ENCODE measurements at regions not wholly inside any gene's neighbourhood (a gene's known extent, or its start where the extent isn't known, plus 50 kb on each side); places are given as distances from the start of the nearest gene placed in this dataset.

DNA sequence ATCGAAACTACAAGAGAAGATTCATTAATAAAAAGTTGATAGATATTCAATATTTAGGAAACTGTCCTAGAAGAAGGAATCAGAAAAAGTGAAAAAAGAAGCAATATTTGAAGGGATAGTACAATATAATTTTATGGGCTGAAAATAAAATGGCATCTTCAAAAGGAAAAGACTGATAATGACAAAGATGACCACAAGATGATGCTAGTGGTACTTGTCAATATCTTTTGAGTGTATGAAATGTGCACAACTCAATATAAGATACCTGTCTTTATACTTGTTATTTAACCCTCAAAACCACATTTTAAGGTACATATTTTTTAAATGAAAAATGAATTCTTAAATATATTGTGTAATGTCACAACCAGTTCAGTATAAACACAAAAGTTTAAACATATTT, 1059.6 kb upstream of the RAG2 start:
- ChIA-PET POLR2A (no interaction called here), CTCF (no interaction called here)
- TF ChIP-seq SUZ12 (IDR thresholded peaks at IDR 0.05) (no peak), FOXA1 (IDR thresholded peaks at IDR 0.05) (no peak), HDGF (IDR thresholded peaks at IDR 0.05; ENCODE audit: borderline replicate concordance) (no peak), TARDBP (IDR thresholded peaks at IDR 0.05) (no peak), ARNT (IDR thresholded peaks at IDR 0.05) (no peak), ELF4 (IDR thresholded peaks at IDR 0.05) (no peak), LEF1 (IDR thresholded peaks at IDR 0.05; ENCODE audit: borderline replicate concordance) (no peak), SP1 (IDR thresholded peaks at IDR 0.05) (no peak), NFRKB (IDR thresholded peaks at IDR 0.05) (no peak), BHLHE40 (IDR thresholded peaks at IDR 0.05; ENCODE audit: borderline replicate concordance) (no peak), L3MBTL2 (conservative IDR thresholded peaks at IDR 0.05) (no peak), ZNF384 (IDR thresholded peaks at IDR 0.05) (no peak), CTBP1 (IDR thresholded peaks at IDR 0.05; ENCODE audit: borderline replicate concordance) (no peak), FOXM1 (IDR thresholded peaks at IDR 0.05; ENCODE audit: borderline replicate concordance) (no peak)
- TF ChIP-seq, protein P1, sequence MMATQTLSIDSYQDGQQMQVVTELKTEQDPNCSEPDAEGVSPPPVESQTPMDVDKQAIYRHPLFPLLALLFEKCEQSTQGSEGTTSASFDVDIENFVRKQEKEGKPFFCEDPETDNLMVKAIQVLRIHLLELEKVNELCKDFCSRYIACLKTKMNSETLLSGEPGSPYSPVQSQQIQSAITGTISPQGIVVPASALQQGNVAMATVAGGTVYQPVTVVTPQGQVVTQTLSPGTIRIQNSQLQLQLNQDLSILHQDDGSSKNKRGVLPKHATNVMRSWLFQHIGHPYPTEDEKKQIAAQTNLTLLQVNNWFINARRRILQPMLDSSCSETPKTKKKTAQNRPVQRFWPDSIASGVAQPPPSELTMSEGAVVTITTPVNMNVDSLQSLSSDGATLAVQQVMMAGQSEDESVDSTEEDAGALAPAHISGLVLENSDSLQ (IDR thresholded peaks at IDR 0.05): no peak
- no peak for DNase-seq (ENCODE audit: extremely low spot score)

DNA sequence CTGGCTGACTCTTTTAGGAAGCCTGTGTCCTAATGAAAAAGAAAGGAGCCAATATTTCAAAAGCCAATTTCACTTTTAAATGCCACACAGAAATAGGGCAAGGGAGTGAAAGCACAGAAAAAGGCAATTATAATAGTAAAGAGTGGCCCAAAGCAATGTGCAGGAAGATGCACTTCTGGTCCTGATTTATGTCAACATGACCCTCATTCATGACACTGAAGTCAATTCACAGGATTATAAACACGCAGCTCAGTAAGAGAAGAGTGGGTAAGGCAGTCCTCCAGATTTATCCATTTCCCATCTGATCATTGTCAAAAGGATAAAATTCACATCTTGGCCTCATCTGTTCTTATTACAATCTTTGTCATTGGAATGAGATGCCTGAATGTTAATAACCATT, 1049.7 kb upstream of the RAG2 start:
- POLR2A ChIA-PET: no interaction called here
- no peak for TF ChIP-seq L3MBTL2 (conservative IDR thresholded peaks at IDR 0.05)
- TF ChIP-seq ELF4 (IDR thresholded peaks at IDR 0.05): no peak
- no peak for TF ChIP-seq HDGF (IDR thresholded peaks at IDR 0.05; ENCODE audit: borderline replicate concordance)
- TF ChIP-seq CTBP1 (IDR thresholded peaks at IDR 0.05; ENCODE audit: borderline replicate concordance): no peak
- TF ChIP-seq FOXM1 (IDR thresholded peaks at IDR 0.05; ENCODE audit: borderline replicate concordance): no peak
- no peak for TF ChIP-seq ZNF384 (IDR thresholded peaks at IDR 0.05)
- no peak for TF ChIP-seq NFRKB (IDR thresholded peaks at IDR 0.05)
- TF ChIP-seq SUZ12 (IDR thresholded peaks at IDR 0.05): no peak
- CTCF ChIA-PET: no interaction called here
- DNase-seq (ENCODE audit: extremely low spot score): no peak

GRCh38 chr11:37643968-37644367, 1045.9 kb upstream of the RAG2 start:
- no peak for TF ChIP-seq ZNF384 (IDR thresholded peaks at IDR 0.05)
- TF ChIP-seq HDGF (IDR thresholded peaks at IDR 0.05; ENCODE audit: borderline replicate concordance): no peak
- no peak for TF ChIP-seq L3MBTL2 (conservative IDR thresholded peaks at IDR 0.05)
- TF ChIP-seq LEF1 (IDR thresholded peaks at IDR 0.05; ENCODE audit: borderline replicate concordance): no peak
- no peak for TF ChIP-seq FOXA1 (IDR thresholded peaks at IDR 0.05)
- TF ChIP-seq FOXM1 (IDR thresholded peaks at IDR 0.05; ENCODE audit: borderline replicate concordance): no peak
- TF ChIP-seq CTBP1 (IDR thresholded peaks at IDR 0.05; ENCODE audit: borderline replicate concordance): no peak
- TF ChIP-seq NFRKB (IDR thresholded peaks at IDR 0.05): no peak
- no peak for TF ChIP-seq ELF4 (IDR thresholded peaks at IDR 0.05)
- no peak for TF ChIP-seq TARDBP (IDR thresholded peaks at IDR 0.05)
- TF ChIP-seq, protein P1 (IDR thresholded peaks at IDR 0.05): no peak
- TF ChIP-seq ARNT (IDR thresholded peaks at IDR 0.05): no peak
- ChIA-PET CTCF (no interaction called here), POLR2A (no interaction called here)
- DNase-seq (ENCODE audit: extremely low spot score): no peak

GRCh38 chr11:37642296-37642695, 1044.3 kb upstream of the RAG2 start:
- no peak for DNase-seq (ENCODE audit: extremely low spot score)
- ChIA-PET CTCF (no interaction called here), POLR2A (no interaction called here)
- no peak for TF ChIP-seq SUZ12 (IDR thresholded peaks at IDR 0.05)
- no peak for TF ChIP-seq ARNT (IDR thresholded peaks at IDR 0.05)
- no peak for TF ChIP-seq ELF4 (IDR thresholded peaks at IDR 0.05)
- TF ChIP-seq, protein P1 (IDR thresholded peaks at IDR 0.05): no peak
- no peak for TF ChIP-seq HDGF (IDR thresholded peaks at IDR 0.05; ENCODE audit: borderline replicate concordance)
- TF ChIP-seq NFRKB (IDR thresholded peaks at IDR 0.05): no peak
- no peak for TF ChIP-seq LEF1 (IDR thresholded peaks at IDR 0.05; ENCODE audit: borderline replicate concordance)
- TF ChIP-seq ZNF384 (IDR thresholded peaks at IDR 0.05): no peak
- TF ChIP-seq BHLHE40 (IDR thresholded peaks at IDR 0.05; ENCODE audit: borderline replicate concordance): no peak

- ChIA-PET CTCF (no interaction called here), POLR2A (no interaction called here)
- DNase-seq (ENCODE audit: extremely low spot score): no peak
- TF ChIP-seq ELF4 (IDR thresholded peaks at IDR 0.05): no peak
- TF ChIP-seq LEF1 (IDR thresholded peaks at IDR 0.05; ENCODE audit: borderline replicate concordance): no peak
- no peak for TF ChIP-seq SUZ12 (IDR thresholded peaks at IDR 0.05)
- no peak for TF ChIP-seq NFRKB (IDR thresholded peaks at IDR 0.05)
- no peak for TF ChIP-seq CTBP1 (IDR thresholded peaks at IDR 0.05; ENCODE audit: borderline replicate concordance)
- TF ChIP-seq, protein P1 (IDR thresholded peaks at IDR 0.05): no peak
- TF ChIP-seq ZNF384 (IDR thresholded peaks at IDR 0.05): no peak
- no peak for TF ChIP-seq ARNT (IDR thresholded peaks at IDR 0.05)
- TF ChIP-seq FOXM1 (IDR thresholded peaks at IDR 0.05; ENCODE audit: borderline replicate concordance): no peak
- no peak for TF ChIP-seq HDGF (IDR thresholded peaks at IDR 0.05; ENCODE audit: borderline replicate concordance)
- TF ChIP-seq BHLHE40 (IDR thresholded peaks at IDR 0.05; ENCODE audit: borderline replicate concordance): no peak
- no peak for TF ChIP-seq TARDBP (IDR thresholded peaks at IDR 0.05)
- no peak for TF ChIP-seq L3MBTL2 (conservative IDR thresholded peaks at IDR 0.05)
- no peak for TF ChIP-seq FOXA1 (IDR thresholded peaks at IDR 0.05)
- TF ChIP-seq SP1 (IDR thresholded peaks at IDR 0.05): no peak
- TF ChIP-seq FOXK2 (IDR thresholded peaks at IDR 0.05): no peak
These were observed 1034.7 kb upstream of the RAG2 start for GRCh38 chr11:37632748-37633147.

DNA sequence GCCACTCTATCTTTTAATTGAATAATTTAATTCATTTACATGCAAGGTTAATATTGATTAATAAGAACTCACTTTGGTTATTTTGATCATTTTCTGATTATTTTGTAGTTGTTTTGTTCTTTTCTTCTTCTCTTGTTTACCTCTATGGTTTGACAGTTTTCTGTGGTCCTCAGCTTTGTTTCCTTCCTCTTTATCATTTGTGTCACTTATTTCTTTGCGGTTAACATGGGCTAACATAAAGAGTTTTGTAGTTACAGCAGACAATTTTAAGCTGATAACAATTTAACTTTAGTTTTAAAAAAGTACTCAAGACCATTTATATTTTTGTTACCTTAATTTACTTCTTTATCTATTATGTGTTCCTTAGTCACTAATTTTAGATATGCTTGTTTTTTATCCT, 1032.8 kb upstream of the RAG2 start:
- no peak for DNase-seq (ENCODE audit: extremely low spot score)
- TF ChIP-seq HDGF (IDR thresholded peaks at IDR 0.05; ENCODE audit: borderline replicate concordance) (no peak), TARDBP (IDR thresholded peaks at IDR 0.05) (no peak), ARNT (IDR thresholded peaks at IDR 0.05) (no peak), SUZ12 (IDR thresholded peaks at IDR 0.05) (no peak), FOXK2 (IDR thresholded peaks at IDR 0.05) (no peak), ZNF384 (IDR thresholded peaks at IDR 0.05) (no peak), FOXM1 (IDR thresholded peaks at IDR 0.05; ENCODE audit: borderline replicate concordance) (no peak), FOXA1 (IDR thresholded peaks at IDR 0.05) (no peak), ELF4 (IDR thresholded peaks at IDR 0.05) (no peak), CTBP1 (IDR thresholded peaks at IDR 0.05; ENCODE audit: borderline replicate concordance) (no peak)
- TF ChIP-seq, protein P1 (IDR thresholded peaks at IDR 0.05): no peak
- POLR2A ChIA-PET: no interaction called here
- CTCF ChIA-PET: no interaction called here
